Fibroblast of lung (primary cell): ENCODE measurements at regions not wholly inside any gene's neighbourhood (a gene's known extent, or its start where the extent isn't known, plus 50 kb on each side); places are given as distances from the start of the nearest gene placed in this dataset.

Experiments used
- CTCF ChIP-seq, 2 donors: IDR thresholded peaks in 1 of 2; conservative IDR thresholded peaks in 1 of 2; 1 replicate in 1 of 2; 2 replicates in 1 of 2; pipeline ENCODE4 v1.5.1; 2011 to 2012; ENCODE audit warnings: low read length in 2 of 2, control low read depth in 1 of 2, inconsistent platforms in 1 of 2, low read depth in 1 of 2, mild to moderate bottlenecking in 1 of 2
- EZH2 ChIP-seq: IDR thresholded peaks from 2 replicates; pipeline ENCODE4 v1.5.1; 2012; ENCODE audit warnings: low read length, control low read depth, mild to moderate bottlenecking; ENCODE audit errors: missing control alignments

DNA sequence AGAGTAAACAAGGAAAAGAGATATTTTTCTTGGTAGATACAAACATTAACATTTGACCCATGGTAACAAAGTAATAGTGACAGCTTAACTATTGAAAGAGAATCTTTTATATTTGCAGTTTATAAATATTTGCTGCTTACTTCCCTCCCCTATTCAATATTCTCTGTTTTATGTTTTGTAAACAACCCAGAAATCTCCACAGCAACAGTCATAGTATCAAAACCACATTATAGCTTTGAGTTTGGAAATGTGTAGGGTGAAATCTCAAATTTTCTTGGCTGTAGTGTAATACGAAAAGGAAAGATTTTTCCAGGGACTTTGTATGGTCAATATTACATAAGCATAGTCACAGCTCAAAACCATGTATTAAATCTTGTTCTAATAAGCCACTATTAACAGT is 511.2 kb downstream of the METTL4 start:
- no peak for TF ChIP-seq EZH2
- no peak for TF ChIP-seq CTCF (conservative IDR thresholded peaks at IDR 0.05 in 1 of 2, IDR thresholded peaks at IDR 0.05 in 1 of 2; ENCODE audit: low read depth in 1 of 2, low read length in 2 of 2)
